Suprapubic skin (tissue), 3 donors: ENCODE measurements at regions not wholly inside any gene's neighbourhood (a gene's known extent, or its start where the extent isn't known, plus 50 kb on each side); places are given as distances from the start of the nearest gene placed in this dataset.

Experiments used
- POLR2A ChIP-seq, 2 donors: fragments of 450-650 bp; IDR thresholded peaks; one replicate each; pipeline ENCODE4 v1.6.1; 2017; ENCODE audit warnings: antibody characterized with exemption in 2 of 2, mild to moderate bottlenecking in 2 of 2, moderate library complexity in 2 of 2
- TF ChIP-seq, protein P1 (sequence below), 2 donors: fragments of 200-600 bp in 1 of 2; fragments of 450-650 bp in 1 of 2; sonication (generic) in 1 of 2; IDR thresholded peaks; one replicate each; pipeline ENCODE4 v1.5.1; 2016 to 2019; ENCODE audit warnings: antibody characterized with exemption in 2 of 2, mild to moderate bottlenecking in 1 of 2, moderate library complexity in 1 of 2

DNA sequence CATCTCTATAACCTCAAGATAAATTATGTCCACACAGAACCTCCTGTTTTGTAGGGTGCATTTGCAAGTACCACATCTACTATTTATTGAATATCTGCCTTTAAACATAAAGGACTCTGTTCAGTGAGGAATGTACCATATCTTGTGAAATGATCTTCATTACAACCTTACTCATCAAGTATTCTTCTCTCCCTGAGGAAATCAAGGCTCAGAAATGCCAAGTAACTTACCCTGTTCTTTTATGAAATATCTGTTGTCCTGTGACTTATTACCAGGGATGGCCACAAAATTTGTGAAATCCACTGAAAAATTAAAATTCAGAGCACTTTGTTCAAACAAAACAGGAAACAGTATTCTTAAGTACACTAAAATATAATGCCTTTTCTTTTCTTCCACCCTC lies 366.7 kb downstream of the GALC start:
- TF ChIP-seq POLR2A (IDR thresholded peaks at IDR 0.05), result no peak
- TF ChIP-seq, protein P1, sequence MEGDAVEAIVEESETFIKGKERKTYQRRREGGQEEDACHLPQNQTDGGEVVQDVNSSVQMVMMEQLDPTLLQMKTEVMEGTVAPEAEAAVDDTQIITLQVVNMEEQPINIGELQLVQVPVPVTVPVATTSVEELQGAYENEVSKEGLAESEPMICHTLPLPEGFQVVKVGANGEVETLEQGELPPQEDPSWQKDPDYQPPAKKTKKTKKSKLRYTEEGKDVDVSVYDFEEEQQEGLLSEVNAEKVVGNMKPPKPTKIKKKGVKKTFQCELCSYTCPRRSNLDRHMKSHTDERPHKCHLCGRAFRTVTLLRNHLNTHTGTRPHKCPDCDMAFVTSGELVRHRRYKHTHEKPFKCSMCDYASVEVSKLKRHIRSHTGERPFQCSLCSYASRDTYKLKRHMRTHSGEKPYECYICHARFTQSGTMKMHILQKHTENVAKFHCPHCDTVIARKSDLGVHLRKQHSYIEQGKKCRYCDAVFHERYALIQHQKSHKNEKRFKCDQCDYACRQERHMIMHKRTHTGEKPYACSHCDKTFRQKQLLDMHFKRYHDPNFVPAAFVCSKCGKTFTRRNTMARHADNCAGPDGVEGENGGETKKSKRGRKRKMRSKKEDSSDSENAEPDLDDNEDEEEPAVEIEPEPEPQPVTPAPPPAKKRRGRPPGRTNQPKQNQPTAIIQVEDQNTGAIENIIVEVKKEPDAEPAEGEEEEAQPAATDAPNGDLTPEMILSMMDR (IDR thresholded peaks at IDR 0.05), result no peak
